ENCODE measurements at regions not wholly inside any gene's neighbourhood (a gene's known extent, or its start where the extent isn't known, plus 50 kb on each side); places are given as distances from the start of the nearest gene placed in this dataset.

- peaks cover 5% of the 10 kb centered on the region for H3K9me3 ChIP-seq (ENCODE audit: low read depth, low read length, poor library complexity, severe bottlenecking)
- no TSS peak for BruUV-seq (replicated peaks)
- ChIA-PET CTCF (no interaction called here), POLR2A (ENCODE audit: low non-redundant PET) (no interaction called here)
- intact Hi-C loops (cut with micrococcal nuclease; ENCODE audit: unreplicated experiment), result no loop called here
- no peak overlapping the region for H3K27ac ChIP-seq (ENCODE audit: low read depth, low read length, poor library complexity, severe bottlenecking)
- H3K4me1 ChIP-seq (ENCODE audit: insufficient read depth, low read length, poor library complexity, severe bottlenecking), result no peaks in the 10 kb centered on the region
- H3K27me3 ChIP-seq (replicated peaks; ENCODE audit: insufficient read depth, low read depth, low read length, poor library complexity), result no peaks in the 10 kb centered on the region
- H3K36me3 ChIP-seq (ENCODE audit: insufficient read depth, low read length, poor library complexity, severe bottlenecking), result no peaks in the 10 kb centered on the region
- no peak for DNase-seq (ENCODE audit: low spot score)
- no peak for TF ChIP-seq EZH2 (IDR thresholded peaks at IDR 0.05; ENCODE audit: borderline replicate concordance, low read depth, low read length, poor library complexity, severe bottlenecking)
- TF ChIP-seq CTCF (conservative IDR thresholded peaks at IDR 0.05; ENCODE audit: low read depth, low read length), result no peak
- H3K4me3 ChIP-seq (ENCODE audit: low read depth, low read length, poor library complexity, severe bottlenecking), result no peak overlapping the region
Observed at GRCh38 chrX:34371754-34372153, 239.6 kb upstream of the FAM47A start.

- Histone ChIP-seq H3K27ac (ENCODE audit: low read depth, low read length, poor library complexity, severe bottlenecking) (no peak overlapping the region), H3K36me3 (ENCODE audit: insufficient read depth, low read length, poor library complexity, severe bottlenecking) (no peaks in the 10 kb centered on the region), H3K4me3 (ENCODE audit: low read depth, low read length, poor library complexity, severe bottlenecking) (no peak overlapping the region), H3K9me3 (ENCODE audit: low read depth, low read length, poor library complexity, severe bottlenecking) (no peaks in the 10 kb centered on the region), H3K27me3 (replicated peaks; ENCODE audit: insufficient read depth, low read depth, low read length, poor library complexity) (no peaks in the 10 kb centered on the region), H3K4me1 (ENCODE audit: insufficient read depth, low read length, poor library complexity, severe bottlenecking) (no peaks in the 10 kb centered on the region)
- TF ChIP-seq CTCF (conservative IDR thresholded peaks at IDR 0.05; ENCODE audit: low read depth, low read length), result peak; percentile 73
- no peak for TF ChIP-seq EZH2 (IDR thresholded peaks at IDR 0.05; ENCODE audit: borderline replicate concordance, low read depth, low read length, poor library complexity, severe bottlenecking)
- DNase-seq (ENCODE audit: low spot score), result peak; percentile 76
- CTCF ChIA-PET, result interaction anchor here (0.6 kb wide), 1 partner anchor 580 kb away, joined by 3 read pairs; no protein-coding TSS in a partner anchor
- POLR2A ChIA-PET (ENCODE audit: low non-redundant PET), result no interaction called here
- no TSS peak for BruUV-seq (replicated peaks)
- intact Hi-C loops (cut with micrococcal nuclease; ENCODE audit: unreplicated experiment), result loop anchor here (5.0 to 10.0 kb wide), 3 partner anchors 212 to 1512 kb away; no protein-coding TSS in a partner anchor
Observed at GRCh38 chrX:34365471-34365870, 233.4 kb upstream of the FAM47A start.

- DNase-seq (ENCODE audit: low spot score), result no peak
- POLR2A ChIA-PET (ENCODE audit: low non-redundant PET), result interaction anchor here (0.6 kb wide), 1 partner anchor 516 kb away, joined by 3 read pairs; no protein-coding TSS in a partner anchor
- Histone ChIP-seq H3K27me3 (replicated peaks; ENCODE audit: insufficient read depth, low read depth, low read length, poor library complexity) (no peaks in the 10 kb centered on the region), H3K4me3 (ENCODE audit: low read depth, low read length, poor library complexity, severe bottlenecking) (no peak overlapping the region), H3K36me3 (ENCODE audit: insufficient read depth, low read length, poor library complexity, severe bottlenecking) (no peaks in the 10 kb centered on the region), H3K27ac (ENCODE audit: low read depth, low read length, poor library complexity, severe bottlenecking) (no peak overlapping the region), H3K9me3 (ENCODE audit: low read depth, low read length, poor library complexity, severe bottlenecking) (no peaks in the 10 kb centered on the region), H3K4me1 (ENCODE audit: insufficient read depth, low read length, poor library complexity, severe bottlenecking) (no peaks in the 10 kb centered on the region)
- CTCF ChIA-PET, result no interaction called here
- intact Hi-C loops (cut with micrococcal nuclease; ENCODE audit: unreplicated experiment), result no loop called here
- TF ChIP-seq EZH2 (IDR thresholded peaks at IDR 0.05; ENCODE audit: borderline replicate concordance, low read depth, low read length, poor library complexity, severe bottlenecking) (no peak), CTCF (conservative IDR thresholded peaks at IDR 0.05; ENCODE audit: low read depth, low read length) (no peak)
- BruUV-seq (replicated peaks), result no TSS peak
Observed at GRCh38 chrX:34350561-34351335, 218.6 kb upstream of the FAM47A start.
